ENCODE measurements at regions not wholly inside any gene's neighbourhood (a gene's known extent, or its start where the extent isn't known, plus 50 kb on each side); places are given as distances from the start of the nearest gene placed in this dataset.

DNA sequence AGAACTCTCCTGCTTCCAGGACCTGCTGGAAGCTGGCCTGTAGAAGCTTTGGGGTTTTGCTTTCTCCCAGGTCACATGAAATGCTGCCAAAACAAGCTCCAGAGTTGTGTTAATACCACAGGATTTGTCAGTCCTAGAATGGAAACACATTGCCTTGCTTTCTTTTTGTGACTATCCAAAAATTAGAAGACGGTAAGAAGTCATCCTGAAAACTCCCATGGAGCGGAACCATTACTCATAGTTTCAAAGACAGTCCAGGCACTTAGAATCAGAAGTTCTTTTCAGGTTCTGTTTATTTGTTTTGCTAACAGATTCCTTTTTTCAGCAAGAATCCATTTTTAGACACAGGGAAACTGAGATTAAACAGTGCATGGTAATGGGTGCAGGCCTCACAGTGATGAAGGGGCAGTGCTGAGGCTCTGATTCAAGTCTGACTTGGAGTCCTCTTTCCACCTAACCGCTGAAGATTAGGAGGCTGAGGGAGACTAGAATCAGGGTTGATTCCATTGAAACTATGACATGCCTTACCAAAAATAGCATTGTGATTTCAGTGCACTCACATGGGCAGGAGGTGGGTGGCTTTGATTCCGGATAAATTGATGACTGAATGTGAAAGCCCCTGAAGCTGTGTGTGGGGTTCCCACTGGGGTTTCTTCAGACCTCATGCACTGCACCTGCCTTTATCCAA is 72.2 kb upstream of the NAA20 start:
- in situ Hi-C loops (cut with HindIII; ENCODE audit: low sequenced_read_pairs): no loop called here

DNA sequence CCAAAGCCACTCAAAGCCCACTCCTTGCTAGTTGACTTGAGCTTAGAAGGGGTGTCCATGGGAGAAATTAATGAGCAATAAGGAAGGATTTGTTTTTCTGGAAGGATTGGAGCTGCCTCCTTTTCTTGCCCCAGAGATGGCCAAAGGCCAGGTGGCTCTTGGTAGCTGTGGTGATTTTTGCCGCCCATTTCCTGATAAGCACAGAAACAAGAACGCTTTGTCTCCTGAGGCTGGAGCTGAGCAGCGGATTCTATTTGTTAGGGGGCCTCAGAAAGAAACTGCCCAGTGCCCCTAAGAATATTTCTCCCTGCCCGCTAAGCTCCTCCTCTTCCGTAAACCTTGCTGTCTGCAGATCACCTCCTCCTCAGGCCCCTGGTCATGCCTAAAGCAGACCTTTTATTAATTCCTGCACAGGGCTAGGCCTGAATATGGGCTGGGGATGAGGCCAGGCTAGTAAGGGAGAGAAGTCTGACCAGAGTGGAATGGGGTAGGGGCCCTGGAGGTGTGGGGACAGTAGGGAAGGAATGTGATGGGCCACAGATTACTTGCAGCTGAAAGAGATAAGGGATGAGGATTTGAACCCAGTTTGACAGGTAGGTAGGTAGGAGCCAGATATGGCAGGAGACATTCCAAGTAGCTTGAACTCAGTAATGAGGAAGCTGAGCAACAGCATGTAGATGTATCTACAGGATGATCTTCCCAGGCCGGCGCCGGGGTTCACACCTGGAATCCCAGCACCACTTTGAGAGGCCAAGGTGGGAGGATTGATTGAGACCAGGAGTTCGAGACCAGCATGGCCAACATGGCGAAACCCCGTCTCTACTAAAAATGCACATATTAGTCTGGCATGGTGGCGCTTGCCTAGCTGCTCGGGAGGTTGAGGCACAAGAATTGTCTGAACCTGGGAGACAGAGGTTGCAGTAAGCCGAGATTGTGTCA is 71.2 kb upstream of the NAA20 start:
- in situ Hi-C loops (cut with HindIII; ENCODE audit: low sequenced_read_pairs): no loop called here

DNA sequence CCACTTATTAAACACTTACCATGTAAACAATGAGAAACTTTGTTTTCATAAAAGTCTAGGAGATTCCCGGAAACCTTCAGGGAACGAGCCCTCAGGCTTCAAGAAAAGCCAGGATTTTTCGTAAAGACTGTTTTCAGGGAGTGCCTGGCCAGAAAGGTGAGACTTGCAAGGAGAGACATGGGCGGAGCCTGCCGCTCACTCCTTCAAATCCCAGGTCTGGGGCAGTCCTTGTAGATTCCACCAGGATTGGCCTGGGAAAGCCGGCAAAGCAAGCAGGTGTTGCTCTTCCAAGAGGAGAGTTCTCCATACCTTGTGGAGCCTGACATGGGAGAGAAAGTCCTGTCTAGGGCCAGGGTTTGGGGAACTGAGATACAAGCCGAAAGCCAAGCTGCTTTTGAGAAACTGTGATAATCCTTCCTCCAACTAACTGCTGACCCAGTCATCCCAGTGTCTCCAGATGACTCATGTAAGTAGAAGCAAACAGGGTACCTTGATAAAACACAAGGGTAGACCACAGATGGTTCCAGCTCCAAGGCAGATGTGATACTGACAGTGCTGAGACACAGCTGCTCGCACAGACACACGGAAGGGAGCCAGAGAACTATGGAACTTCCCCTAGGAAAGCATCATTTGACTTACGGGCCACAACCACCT is 69.4 kb upstream of the NAA20 start:
- in situ Hi-C loops (cut with HindIII; ENCODE audit: low sequenced_read_pairs): no loop called here

DNA sequence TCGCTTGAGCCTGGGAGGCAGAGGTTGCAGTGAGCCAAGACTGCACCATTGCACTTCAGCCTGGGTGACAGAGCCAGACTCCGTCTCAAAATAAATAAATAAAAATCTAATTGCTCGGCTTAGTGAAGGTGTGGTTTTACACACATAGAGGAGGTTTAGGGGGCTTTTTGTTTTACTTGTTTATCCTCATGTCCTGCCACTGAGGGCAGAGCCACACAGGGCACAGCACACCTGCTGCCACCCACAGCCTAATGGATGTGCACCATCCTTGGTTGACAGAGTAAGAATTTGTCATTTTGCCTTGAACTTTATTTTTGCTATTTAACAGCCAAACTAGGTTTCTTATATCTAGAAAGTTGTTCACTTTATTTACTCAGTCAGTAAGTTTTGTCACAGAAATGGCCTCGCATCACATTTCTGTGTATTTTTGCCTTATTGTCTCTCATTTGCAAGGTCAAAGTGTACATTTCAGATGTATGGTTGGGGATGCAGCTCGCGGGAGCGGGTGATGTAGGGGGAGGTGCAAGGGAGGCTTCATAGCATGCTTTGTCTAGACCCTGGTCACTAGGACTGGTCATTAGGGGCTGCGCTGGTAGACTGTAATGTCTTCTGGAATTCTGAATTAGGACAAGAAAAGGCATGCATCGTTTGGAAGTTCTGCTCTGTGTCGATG is 67.8 kb upstream of the NAA20 start:
- in situ Hi-C loops (cut with HindIII; ENCODE audit: low sequenced_read_pairs): no loop called here

DNA sequence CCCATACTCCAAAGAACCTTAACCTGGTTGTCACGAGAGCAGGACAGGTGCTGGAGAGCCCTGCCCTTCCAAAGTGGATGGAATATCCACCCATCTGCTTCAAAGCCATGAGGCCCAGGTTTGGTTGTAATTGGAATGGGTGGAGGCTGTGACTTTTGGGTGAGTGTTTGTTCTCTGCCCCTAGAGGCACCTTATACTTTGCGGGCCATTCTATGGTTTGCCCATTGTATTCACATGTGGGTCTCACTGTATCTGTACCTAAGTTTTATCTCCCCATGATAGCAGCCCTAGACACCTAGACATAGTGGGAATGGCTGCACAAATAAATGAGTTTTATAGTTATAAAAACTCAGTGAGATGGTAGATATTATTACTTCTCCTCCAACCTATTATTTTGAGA is 67.1 kb upstream of the NAA20 start:
- in situ Hi-C loops (cut with HindIII; ENCODE audit: low sequenced_read_pairs): no loop called here

DNA sequence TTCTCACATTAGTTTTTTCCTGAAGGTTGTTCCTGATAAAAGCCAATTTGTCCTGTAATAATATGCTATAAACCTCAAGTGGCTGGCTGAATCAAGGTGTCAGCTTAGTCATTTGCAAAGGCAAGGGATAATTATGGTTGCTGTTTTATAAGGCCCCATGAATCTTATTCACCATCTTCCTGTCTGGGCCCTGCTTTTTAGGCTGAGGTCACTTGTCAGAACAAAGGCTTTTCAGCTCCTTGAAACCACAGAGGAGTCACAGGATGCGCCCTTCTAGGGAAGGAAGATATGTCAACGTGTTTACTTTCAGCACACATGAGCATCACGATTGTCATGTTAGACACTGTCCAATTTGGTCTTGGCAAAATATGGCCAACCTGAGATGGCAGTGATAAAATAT is 64.8 kb upstream of the NAA20 start:
- in situ Hi-C loops (cut with HindIII; ENCODE audit: low sequenced_read_pairs): no loop called here

DNA sequence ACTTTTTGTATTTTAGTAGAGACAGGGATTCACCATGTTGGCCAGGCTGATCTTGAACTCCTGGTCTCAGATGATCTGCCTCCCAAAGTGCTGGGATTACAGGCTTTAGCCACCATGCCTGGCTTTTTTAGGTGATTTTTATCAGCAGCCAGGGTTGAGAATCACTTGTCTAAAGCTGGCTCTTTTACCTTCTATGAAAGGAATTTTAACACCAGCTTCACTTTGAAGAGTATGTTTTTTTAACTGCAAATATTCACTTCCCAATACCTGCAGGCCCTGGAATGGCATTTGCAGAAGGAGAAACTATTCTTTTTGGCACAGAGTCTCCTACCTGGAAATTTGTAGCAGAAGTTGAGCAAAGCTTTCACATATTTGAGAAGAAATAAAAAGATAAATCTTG is 63.6 kb upstream of the NAA20 start:
- in situ Hi-C loops (cut with HindIII; ENCODE audit: low sequenced_read_pairs): no loop called here

DNA sequence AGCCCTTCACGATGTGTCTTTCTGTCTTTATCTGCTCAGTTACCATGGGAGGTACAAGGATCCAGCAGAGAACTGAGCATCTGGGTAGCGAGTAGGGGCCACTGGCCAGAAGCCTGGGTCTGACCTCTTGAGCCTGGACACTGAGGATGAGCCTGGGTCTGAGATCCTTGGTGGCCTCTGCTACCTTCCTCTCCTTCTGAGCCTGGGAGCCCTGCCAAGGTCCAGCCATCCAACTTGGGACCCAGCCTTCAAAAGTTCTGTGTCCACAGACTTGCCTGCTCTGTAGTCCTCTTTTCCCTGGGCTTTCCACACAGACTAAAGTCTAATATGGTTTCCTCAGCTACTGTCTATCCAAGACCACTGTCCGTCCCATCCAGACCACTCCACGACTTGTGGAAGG is 60.2 kb upstream of the NAA20 start:
- in situ Hi-C loops (cut with HindIII; ENCODE audit: low sequenced_read_pairs): no loop called here

DNA sequence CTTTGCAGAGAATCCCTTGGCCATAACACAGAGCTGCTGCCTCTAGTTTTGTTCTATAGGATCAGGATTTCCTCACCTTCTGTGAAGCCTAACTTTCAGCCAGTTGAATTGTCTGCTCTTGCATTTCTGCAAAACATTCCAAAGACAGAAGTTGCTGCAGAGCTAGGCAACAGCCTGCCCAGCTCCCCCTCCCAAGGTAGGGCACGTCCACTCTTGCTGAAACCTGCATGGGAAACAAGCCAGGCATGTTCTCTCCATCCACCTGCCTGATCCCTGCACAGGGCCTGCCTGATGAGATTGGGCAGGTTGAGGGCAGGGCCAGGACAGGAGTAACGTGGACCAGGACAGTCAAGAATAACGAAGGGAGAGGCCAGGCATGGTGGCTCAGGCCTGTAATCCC is 58.9 kb upstream of the NAA20 start:
- in situ Hi-C loops (cut with HindIII; ENCODE audit: low sequenced_read_pairs): no loop called here

DNA sequence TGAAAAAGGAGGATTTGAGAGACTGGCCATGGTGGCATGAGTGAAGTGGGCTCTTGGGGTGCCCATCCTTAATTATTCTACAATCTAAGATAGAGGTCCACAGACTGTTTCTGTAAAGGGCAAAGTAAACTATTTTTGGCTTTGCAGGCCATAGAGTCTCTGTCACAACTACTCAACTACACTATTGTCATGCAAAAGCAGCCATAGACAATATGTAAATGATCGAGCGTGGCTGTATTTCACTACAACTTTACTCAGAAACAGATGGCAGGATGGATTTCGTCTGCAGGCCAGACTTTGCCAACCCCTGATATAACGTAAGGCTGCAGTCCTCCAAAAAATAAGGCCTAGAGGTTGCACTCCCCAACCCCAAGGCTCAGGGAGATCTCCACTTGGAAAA is 58.2 kb upstream of the NAA20 start:
- in situ Hi-C loops (cut with HindIII; ENCODE audit: low sequenced_read_pairs): no loop called here

DNA sequence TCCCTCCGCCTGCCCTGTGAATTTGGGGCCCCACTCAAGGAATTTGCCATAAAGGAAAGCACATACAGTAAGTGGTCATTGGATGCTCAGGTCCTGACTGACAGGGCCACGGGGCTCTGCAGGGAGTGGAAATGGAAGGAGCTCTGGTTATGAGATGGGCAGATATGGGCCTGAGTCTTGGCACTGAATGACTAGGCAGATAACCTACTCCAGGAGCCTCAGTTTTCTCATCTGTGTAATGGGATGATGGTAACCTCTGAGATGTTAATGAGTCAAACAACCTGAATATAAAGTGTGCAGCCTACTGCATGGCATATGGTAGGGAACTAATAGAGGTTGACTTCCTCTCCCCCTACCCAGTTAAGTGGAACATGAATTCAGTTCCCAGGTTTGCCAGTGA is 56.4 kb upstream of the NAA20 start:
- in situ Hi-C loops (cut with HindIII; ENCODE audit: low sequenced_read_pairs): no loop called here

DNA sequence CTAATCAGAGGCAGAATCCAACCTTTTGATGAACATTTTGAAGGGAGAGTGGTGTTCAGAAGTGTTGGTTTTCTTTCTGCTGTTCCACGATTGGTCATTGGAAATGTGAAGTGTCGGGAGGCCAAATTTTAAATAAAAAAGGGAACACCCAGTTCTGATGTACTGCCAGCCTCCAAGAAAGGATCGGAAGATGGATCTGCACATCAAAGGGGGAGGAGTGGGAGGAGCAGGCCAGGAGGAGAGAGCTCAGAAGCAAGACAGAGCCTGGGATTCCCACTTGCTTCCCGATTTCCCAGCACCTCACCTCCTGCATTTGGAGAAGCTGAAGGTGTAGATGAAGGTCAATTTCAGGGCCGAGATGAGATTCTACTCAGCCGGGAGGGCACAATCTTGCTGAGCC is 55.9 kb upstream of the NAA20 start:
- in situ Hi-C loops (cut with HindIII; ENCODE audit: low sequenced_read_pairs): no loop called here

DNA sequence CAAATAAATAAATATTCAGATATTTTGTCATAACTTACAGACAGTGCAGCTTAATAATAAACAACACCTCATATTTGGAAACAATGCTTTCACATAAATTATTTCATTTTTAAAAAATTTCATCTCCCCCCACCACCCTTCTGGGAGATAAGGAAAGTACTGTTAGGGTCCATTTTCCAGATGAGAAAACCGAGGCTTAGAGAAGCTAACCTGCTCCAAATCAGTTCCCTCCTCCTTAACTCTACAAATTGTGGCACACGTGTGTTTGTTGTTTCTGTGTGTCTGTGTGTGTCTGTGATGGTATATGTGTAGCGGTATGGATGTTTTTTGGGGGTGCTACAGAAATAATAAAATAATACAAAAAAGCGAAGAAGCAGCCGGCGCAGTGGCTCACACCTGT is 54.2 kb upstream of the NAA20 start:
- in situ Hi-C loops (cut with HindIII; ENCODE audit: low sequenced_read_pairs): no loop called here

DNA sequence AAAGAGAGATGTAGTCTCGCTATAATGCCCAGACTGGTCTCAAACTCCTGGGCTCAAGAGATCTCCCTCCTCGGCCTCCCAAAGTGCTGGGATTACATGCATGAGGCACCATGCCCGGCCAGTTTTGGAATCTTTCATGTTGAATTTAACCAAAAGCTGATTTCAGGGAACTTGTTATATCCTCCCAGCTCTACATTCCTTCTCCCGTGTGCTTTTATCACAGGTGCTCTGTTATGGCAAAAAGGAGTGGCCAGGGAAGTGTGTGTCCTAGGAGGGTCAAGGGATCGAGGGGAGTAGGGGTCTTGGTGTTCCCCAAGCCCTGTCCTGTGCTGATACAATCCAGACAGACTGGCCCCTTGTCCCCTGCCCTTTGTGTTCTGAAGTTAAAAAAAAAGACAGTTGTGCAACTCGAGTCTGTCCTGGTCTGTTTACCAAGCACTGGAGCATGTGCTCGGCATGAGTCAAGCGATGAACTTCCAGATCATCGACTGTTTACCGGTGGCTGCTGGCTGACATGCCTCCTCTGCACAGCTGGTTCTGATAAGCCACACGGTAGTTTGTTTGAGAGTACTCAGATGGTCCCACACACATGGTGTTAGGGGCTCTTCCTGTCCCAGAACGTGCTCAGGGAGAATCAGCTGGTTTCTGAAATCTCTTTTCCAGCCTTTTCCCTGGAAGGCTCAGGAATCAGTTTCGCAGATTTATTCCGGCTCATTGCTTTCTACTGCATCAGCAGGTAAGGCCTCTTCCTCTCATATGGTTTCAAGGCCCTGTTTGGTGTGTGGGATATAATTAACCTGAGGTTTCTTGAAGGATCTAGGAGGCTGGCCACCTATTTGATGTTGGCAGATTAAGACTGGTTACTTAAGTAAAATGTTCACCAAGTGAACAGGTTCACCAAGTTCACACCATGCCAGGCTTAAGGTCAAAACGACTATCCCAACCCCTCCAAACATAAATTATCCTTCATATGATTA is 52.6 kb upstream of the NAA20 start:
- in situ Hi-C loops (cut with HindIII; ENCODE audit: low sequenced_read_pairs): no loop called here

DNA sequence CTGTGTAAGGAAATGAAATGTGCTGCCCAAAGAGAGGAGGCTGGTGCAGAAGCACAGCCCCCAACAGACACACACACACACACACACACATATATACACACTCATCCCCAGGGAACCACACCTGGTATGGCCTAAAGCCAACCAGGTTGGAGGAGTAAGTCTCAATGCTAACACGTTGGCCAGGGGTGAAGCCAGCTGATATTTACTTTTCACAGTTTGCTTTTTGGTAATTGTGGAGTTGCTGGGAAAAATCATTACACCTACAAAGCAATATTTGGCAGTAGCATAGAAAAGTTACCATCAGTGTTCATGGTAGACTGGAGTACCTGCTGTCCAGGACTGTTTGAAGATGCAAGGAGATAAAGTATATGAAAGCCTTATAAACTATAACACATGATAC is 50.3 kb upstream of the NAA20 start:
- in situ Hi-C loops (cut with HindIII; ENCODE audit: low sequenced_read_pairs): no loop called here
